Stimulated activated memory B cell treated with anti-CD40 and anti-IgM and Interleukin-4, amounts not matched to agents 10 μg/mL and 1 μg/mL and 100 μg/mL, for 72 hours (primary cell): ENCODE measurements at regions not wholly inside any gene's neighbourhood (a gene's known extent, or its start where the extent isn't known, plus 50 kb on each side); places are given as distances from the start of the nearest gene placed in this dataset.
"Not testable (repeated sequence)": the region's sequence is repeated elsewhere in the genome, so short reads cannot be mapped to it uniquely, and the experiment has no call there.

Experiments used
- ATAC-seq: fragments of 150-1000 bp; cut with Tn5 transposase; 2 replicates; pipeline ENCODE4 v1.10.0; 2021
- H3K27ac Mint-ChIP-seq: one replicate; pipeline ENCODE4 v1.8.0; 2022; ENCODE audit warnings: mild to moderate bottlenecking, mixed read lengths
- H3K27me3 Mint-ChIP-seq: one replicate; pipeline ENCODE4 v1.8.0; 2022; ENCODE audit warnings: mixed read lengths
- H3K36me3 Mint-ChIP-seq: one replicate; pipeline ENCODE4 v1.8.0; 2022; ENCODE audit warnings: mixed read lengths
- H3K4me1 Mint-ChIP-seq: one replicate; pipeline ENCODE4 v1.8.0; 2022; ENCODE audit warnings: mixed read lengths
- H3K4me3 Mint-ChIP-seq: one replicate; pipeline ENCODE4 v1.8.0; 2022; ENCODE audit warnings: mild to moderate bottlenecking, moderate library complexity, mixed read lengths
- H3K9me3 Mint-ChIP-seq: one replicate; pipeline ENCODE4 v1.8.0; 2022; ENCODE audit warnings: mixed read lengths

DNA sequence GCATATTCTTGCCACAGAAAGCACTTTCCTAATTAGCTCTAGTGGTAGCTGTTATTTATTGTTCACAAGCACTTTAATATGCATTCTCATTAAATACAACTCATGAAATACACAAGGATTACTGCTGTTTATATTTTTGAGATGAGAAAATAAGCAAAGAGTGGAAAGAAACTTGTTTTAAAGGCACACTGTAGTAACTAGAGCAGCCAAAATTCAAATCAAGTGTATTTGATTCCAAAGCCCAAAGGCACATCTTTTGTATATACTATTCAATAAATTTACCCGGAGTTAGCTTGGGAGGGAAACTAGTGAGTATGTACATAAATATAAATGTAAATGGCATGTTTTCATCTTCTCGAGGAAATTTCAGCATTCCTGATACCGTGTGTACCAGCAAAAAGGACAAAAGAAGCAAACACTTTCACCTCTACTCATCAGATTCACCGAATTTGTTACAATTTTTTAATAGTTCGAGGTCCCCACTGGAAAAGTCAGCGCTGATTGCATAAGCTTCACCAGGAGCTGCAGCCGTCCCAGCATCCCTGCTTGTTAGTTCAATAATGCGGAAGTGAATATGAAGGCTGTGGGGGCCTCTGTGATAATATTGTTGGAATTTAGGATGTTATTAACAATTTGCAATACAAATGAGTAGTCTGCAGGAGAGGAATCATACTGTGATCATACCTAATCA is 371.6 kb upstream of the MON1B start:
- H3K27ac Mint-ChIP-seq = no peak overlapping the region
- peaks cover 2% of the 10 kb centered on the region for H3K9me3 Mint-ChIP-seq
- no peaks in the 10 kb centered on the region for H3K27me3 Mint-ChIP-seq
- H3K36me3 Mint-ChIP-seq = no peaks in the 10 kb centered on the region
- H3K4me3 Mint-ChIP-seq = no peak overlapping the region
- no peaks in the 10 kb centered on the region for H3K4me1 Mint-ChIP-seq
- ATAC-seq = no peak

GRCh38 chr16:76824221-76824620 is 366.8 kb upstream of the MON1B start:
- H3K4me1 Mint-ChIP-seq = no peaks in the 10 kb centered on the region
- H3K36me3 Mint-ChIP-seq = no peaks in the 10 kb centered on the region
- no peak overlapping the region for H3K4me3 Mint-ChIP-seq
- H3K27me3 Mint-ChIP-seq = no peaks in the 10 kb centered on the region
- H3K9me3 Mint-ChIP-seq = no peaks in the 10 kb centered on the region
- H3K27ac Mint-ChIP-seq = no peak overlapping the region
- ATAC-seq = no peak

DNA sequence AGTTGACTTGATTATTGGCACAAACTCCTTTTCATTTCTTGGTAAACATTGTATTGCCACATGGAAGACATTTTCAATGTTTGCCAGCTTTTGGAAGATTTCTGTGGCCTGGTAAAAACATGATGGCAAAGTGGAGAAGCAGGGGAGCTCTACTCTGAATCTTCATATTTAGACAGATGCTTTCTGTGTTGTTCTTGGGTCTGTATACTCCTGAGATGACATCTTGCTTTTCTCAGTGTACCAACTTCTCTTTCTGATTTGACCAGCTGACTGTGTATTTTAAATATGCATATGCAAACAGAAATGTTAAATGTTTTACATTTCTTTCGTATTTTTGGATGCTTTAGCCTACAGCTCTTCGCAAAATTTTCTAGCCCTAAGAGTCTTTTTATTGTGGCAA is 366.2 kb upstream of the MON1B start:
- Mint-ChIP-seq H3K27me3 (no peaks in the 10 kb centered on the region), H3K36me3 (no peaks in the 10 kb centered on the region), H3K9me3 (no peaks in the 10 kb centered on the region), H3K4me1 (no peaks in the 10 kb centered on the region), H3K4me3 (no peak overlapping the region), H3K27ac (no peak overlapping the region)
- no peak for ATAC-seq

- Mint-ChIP-seq H3K9me3 (peaks cover 6% of the 10 kb centered on the region), H3K4me3 (no peak overlapping the region), H3K36me3 (no peaks in the 10 kb centered on the region), H3K4me1 (no peaks in the 10 kb centered on the region), H3K27me3 (no peaks in the 10 kb centered on the region), H3K27ac (no peak overlapping the region)
- ATAC-seq = no peak
These were observed 355.7 kb upstream of the MON1B start for GRCh38 chr16:76835339-76835738.

- no peaks in the 10 kb centered on the region for H3K4me1 Mint-ChIP-seq
- ATAC-seq = no peak
- peaks cover 6% of the 10 kb centered on the region for H3K9me3 Mint-ChIP-seq
- no peak overlapping the region for H3K4me3 Mint-ChIP-seq
- no peaks in the 10 kb centered on the region for H3K36me3 Mint-ChIP-seq
- no peaks in the 10 kb centered on the region for H3K27me3 Mint-ChIP-seq
- no peak overlapping the region for H3K27ac Mint-ChIP-seq
These were observed 355.1 kb upstream of the MON1B start for GRCh38 chr16:76835779-76836300.

GRCh38 chr16:76837872-76838271 is 353.1 kb upstream of the MON1B start:
- no peaks in the 10 kb centered on the region for H3K4me1 Mint-ChIP-seq
- no peak overlapping the region for H3K27ac Mint-ChIP-seq
- no peak overlapping the region for H3K4me3 Mint-ChIP-seq
- ATAC-seq = no peak
- H3K36me3 Mint-ChIP-seq = no peaks in the 10 kb centered on the region
- H3K9me3 Mint-ChIP-seq = peaks cover 6% of the 10 kb centered on the region
- H3K27me3 Mint-ChIP-seq = peaks cover 4% of the 10 kb centered on the region

- ATAC-seq = no peak
- Mint-ChIP-seq H3K9me3 (peaks cover 3% of the 10 kb centered on the region), H3K4me1 (no peaks in the 10 kb centered on the region), H3K4me3 (no peak overlapping the region), H3K27me3 (no peaks in the 10 kb centered on the region), H3K36me3 (no peaks in the 10 kb centered on the region), H3K27ac (no peak overlapping the region)
These were observed 336.8 kb upstream of the MON1B start for GRCh38 chr16:76854234-76854633.

GRCh38 chr16:76856112-76856511 is 334.9 kb upstream of the MON1B start:
- Mint-ChIP-seq H3K36me3 (no peaks in the 10 kb centered on the region), H3K27me3 (no peaks in the 10 kb centered on the region), H3K27ac (no peak overlapping the region), H3K4me1 (no peaks in the 10 kb centered on the region), H3K4me3 (no peak overlapping the region), H3K9me3 (peaks cover 3% of the 10 kb centered on the region)
- ATAC-seq = no peak

GRCh38 chr16:76857402-76857801 is 333.6 kb upstream of the MON1B start:
- Mint-ChIP-seq H3K9me3 (peaks cover 3% of the 10 kb centered on the region), H3K27ac (no peak overlapping the region), H3K27me3 (no peaks in the 10 kb centered on the region), H3K4me1 (no peaks in the 10 kb centered on the region), H3K36me3 (no peaks in the 10 kb centered on the region), H3K4me3 (no peak overlapping the region)
- no peak for ATAC-seq

DNA sequence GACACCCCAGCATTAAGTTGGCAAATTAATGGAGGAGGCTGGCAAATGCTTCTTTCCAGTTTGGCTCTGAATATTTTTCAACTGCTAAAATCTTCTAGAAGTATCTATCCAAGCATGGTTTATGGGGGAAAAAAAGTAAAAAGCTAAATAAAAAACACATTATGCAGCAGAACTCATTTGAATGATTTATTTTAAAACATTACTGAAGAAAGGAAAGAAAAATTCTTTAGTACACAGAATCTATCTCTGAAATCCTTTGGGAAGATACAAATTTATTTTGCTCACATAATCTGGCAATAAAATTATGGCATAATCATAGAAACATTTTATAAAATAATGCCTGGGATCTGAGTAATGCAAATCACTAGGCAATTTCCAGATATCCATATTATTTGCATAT is 328.1 kb upstream of the MON1B start:
- H3K27ac Mint-ChIP-seq = no peak overlapping the region
- ATAC-seq = no peak
- H3K27me3 Mint-ChIP-seq = no peaks in the 10 kb centered on the region
- H3K36me3 Mint-ChIP-seq = no peaks in the 10 kb centered on the region
- peaks cover 3% of the 10 kb centered on the region for H3K9me3 Mint-ChIP-seq
- H3K4me1 Mint-ChIP-seq = no peaks in the 10 kb centered on the region
- H3K4me3 Mint-ChIP-seq = no peak overlapping the region

GRCh38 chr16:76866994-76867393 is 324.0 kb upstream of the MON1B start:
- Mint-ChIP-seq H3K4me1 (no peaks in the 10 kb centered on the region), H3K4me3 (no peak overlapping the region), H3K9me3 (no peaks in the 10 kb centered on the region), H3K27ac (no peak overlapping the region), H3K27me3 (no peaks in the 10 kb centered on the region), H3K36me3 (no peaks in the 10 kb centered on the region)
- no peak for ATAC-seq

GRCh38 chr16:76875898-76876297 is 315.1 kb upstream of the MON1B start:
- no peaks in the 10 kb centered on the region for H3K4me1 Mint-ChIP-seq
- no peaks in the 10 kb centered on the region for H3K36me3 Mint-ChIP-seq
- no peak overlapping the region for H3K4me3 Mint-ChIP-seq
- H3K27ac Mint-ChIP-seq = no peak overlapping the region
- H3K27me3 Mint-ChIP-seq = no peaks in the 10 kb centered on the region
- no peak for ATAC-seq
- H3K9me3 Mint-ChIP-seq = no peaks in the 10 kb centered on the region

GRCh38 chr16:76879420-76879819 is 311.6 kb upstream of the MON1B start:
- Mint-ChIP-seq H3K27ac (no peak overlapping the region), H3K4me3 (no peak overlapping the region), H3K36me3 (no peaks in the 10 kb centered on the region), H3K27me3 (no peaks in the 10 kb centered on the region), H3K4me1 (no peaks in the 10 kb centered on the region), H3K9me3 (no peaks in the 10 kb centered on the region)
- no peak for ATAC-seq

DNA sequence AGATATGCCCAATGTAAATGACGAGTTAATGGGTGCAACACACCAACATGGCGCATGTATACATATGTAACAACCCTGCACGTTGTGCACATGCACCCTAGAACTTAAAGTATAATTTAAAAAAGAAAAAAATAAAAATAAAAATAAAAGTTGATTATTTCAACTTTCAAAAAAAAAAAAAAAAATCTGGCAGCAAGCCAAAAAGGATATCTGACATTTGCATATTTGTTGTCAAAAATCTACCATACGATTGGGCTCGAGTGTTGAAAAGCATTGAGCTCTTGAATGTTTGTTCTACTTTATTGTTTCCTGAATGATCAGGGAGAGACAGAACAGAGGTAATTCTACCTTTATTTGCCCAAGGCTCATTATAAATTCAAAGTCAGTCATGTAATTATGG is 310.5 kb upstream of the MON1B start:
- H3K27ac Mint-ChIP-seq, H3K4me1 Mint-ChIP-seq, H3K27me3 Mint-ChIP-seq, H3K4me3 Mint-ChIP-seq, ATAC-seq, H3K9me3 Mint-ChIP-seq, H3K36me3 Mint-ChIP-seq: not testable (repeated sequence)

GRCh38 chr16:76882105-76882504 is 308.9 kb upstream of the MON1B start:
- no peak for ATAC-seq
- Mint-ChIP-seq H3K4me3 (no peak overlapping the region), H3K36me3 (no peaks in the 10 kb centered on the region), H3K4me1 (no peaks in the 10 kb centered on the region), H3K27ac (no peak overlapping the region), H3K27me3 (no peaks in the 10 kb centered on the region), H3K9me3 (no peaks in the 10 kb centered on the region)

DNA sequence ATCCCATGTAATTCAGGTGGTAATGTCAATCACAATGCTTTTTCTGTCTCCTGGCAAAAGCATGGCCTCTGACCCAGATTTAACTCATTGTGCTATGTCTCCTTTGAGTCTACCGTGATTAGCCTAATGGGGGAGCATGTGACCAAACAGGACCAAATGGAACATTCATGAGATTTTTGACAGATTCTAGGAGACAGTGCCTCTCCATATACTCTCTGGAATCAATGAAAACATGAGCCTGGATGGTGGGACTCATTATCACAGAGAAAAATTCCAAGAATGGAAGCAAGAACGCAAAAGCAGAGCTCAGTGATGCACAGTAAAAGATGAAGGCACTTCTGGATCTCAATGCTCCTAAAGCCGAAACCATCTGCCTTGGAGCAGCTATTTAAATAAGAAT is 307.9 kb upstream of the MON1B start:
- Mint-ChIP-seq H3K36me3 (no peaks in the 10 kb centered on the region), H3K4me3 (no peak overlapping the region)

More for the DNA sequence above, 307.9 kb upstream of the MON1B start:
- Mint-ChIP-seq H3K27me3 (no peaks in the 10 kb centered on the region), H3K27ac (no peak overlapping the region), H3K4me1 (no peaks in the 10 kb centered on the region), H3K9me3 (no peaks in the 10 kb centered on the region)
- no peak for ATAC-seq
